Lower leg skin (tissue), 4 donors: ENCODE measurements at regions not wholly inside any gene's neighbourhood (a gene's known extent, or its start where the extent isn't known, plus 50 kb on each side); places are given as distances from the start of the nearest gene placed in this dataset.

ENCODE experiments used
- DNase-seq, 2 donors: peaks; one replicate each; pipeline ENCODE4 v3.0.0-alpha.2; 2019; ENCODE audit warnings: low spot score in 2 of 2
- H3K4me3 ChIP-seq: fragments of 200-600 bp; sonication (generic); 2 replicates; pipeline ENCODE4 v1.5.1; 2017; ENCODE audit warnings: mild to moderate bottlenecking, low read depth; ENCODE audit not compliant: poor library complexity, severe bottlenecking
- CTCF ChIP-seq, 3 donors: fragments of 450-650 bp; IDR thresholded peaks; one replicate each; pipeline ENCODE4 v1.5.1; 2016; ENCODE audit warnings: antibody characterized with exemption in 3 of 3, mild to moderate bottlenecking in 3 of 3, moderate library complexity in 2 of 3
- POLR2A ChIP-seq, 2 donors: fragments of 450-650 bp; IDR thresholded peaks; one replicate each; pipeline ENCODE4 v1.6.1; 2016 to 2017; ENCODE audit warnings: antibody characterized with exemption in 2 of 2, mild to moderate bottlenecking in 1 of 2, moderate library complexity in 1 of 2
- WGBS, 2 donors: methylation state at CpG; one replicate each; pipeline ENCODE4 v1.1.5; 2018; 5-methylcytosine and 5-hydroxymethylcytosine counted together
- intact Hi-C: fragments of 100-400 bp; cut with DNase I; formaldehyde crosslinking; loops from one replicate; pipeline ENCODE4 v1.15.0; 2023; ENCODE audit warnings: low total_unique reads

GRCh38 chr3:40911264-40911663 lies 288.0 kb upstream of the CTNNB1 start:
- intact Hi-C loops = no loop called here
- TF ChIP-seq CTCF (IDR thresholded peaks at IDR 0.05) (no peak), POLR2A (IDR thresholded peaks at IDR 0.05) (no peak)
- H3K4me3 ChIP-seq = no peak overlapping the region
- 93 to 94% methylated on average over 2 of the region's 2 CpGs for WGBS, 2 donors
- DNase-seq = no peak

GRCh38 chr3:40911928-40912327 lies 287.4 kb upstream of the CTNNB1 start:
- no peak overlapping the region for H3K4me3 ChIP-seq
- intact Hi-C loops = no loop called here
- no peak for DNase-seq
- 84 to 91% methylated on average over 1 of the region's 1 CpG for WGBS, 2 donors
- TF ChIP-seq POLR2A (IDR thresholded peaks at IDR 0.05) (no peak), CTCF (IDR thresholded peaks at IDR 0.05) (no peak)

GRCh38 chr3:40912461-40912860 lies 286.8 kb upstream of the CTNNB1 start:
- intact Hi-C loops = no loop called here
- no peak overlapping the region for H3K4me3 ChIP-seq
- 75 to 92% methylated on average over 4 of the region's 4 CpGs for WGBS, 2 donors
- no peak for DNase-seq
- TF ChIP-seq POLR2A (IDR thresholded peaks at IDR 0.05) = no peak
- no peak for TF ChIP-seq CTCF (IDR thresholded peaks at IDR 0.05)

DNA sequence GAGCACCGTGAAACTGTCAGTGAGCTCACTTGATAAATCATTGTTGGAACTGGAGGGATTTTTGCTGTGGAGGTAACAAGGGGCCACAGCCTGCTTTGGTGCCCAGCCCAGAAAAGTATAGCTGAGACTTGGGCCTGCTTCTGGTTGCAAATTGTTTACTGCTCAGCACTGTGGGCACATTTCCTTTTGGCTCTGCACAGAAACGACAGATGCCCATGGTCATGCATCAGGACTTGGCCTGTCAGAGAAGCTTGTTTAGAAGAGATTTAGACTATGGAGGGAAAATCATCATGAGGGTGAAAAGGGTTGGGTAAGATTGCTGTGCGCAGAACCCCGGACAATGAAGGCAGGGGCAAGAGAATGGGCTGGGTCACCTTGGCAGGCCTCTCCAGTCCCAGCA lies 286.1 kb upstream of the CTNNB1 start:
- TF ChIP-seq POLR2A (IDR thresholded peaks at IDR 0.05) (no peak), CTCF (IDR thresholded peaks at IDR 0.05) (no peak)
- DNase-seq = peak in 1 of 2 donors; percentile 50
- intact Hi-C loops = no loop called here
- 69 to 71% methylated on average over 4 of the region's 4 CpGs for WGBS, 2 donors
- no peak overlapping the region for H3K4me3 ChIP-seq

GRCh38 chr3:40913641-40914040 lies 285.7 kb upstream of the CTNNB1 start:
- DNase-seq = peak in 1 of 2 donors; percentile 48
- TF ChIP-seq CTCF (IDR thresholded peaks at IDR 0.05) (no peak), POLR2A (IDR thresholded peaks at IDR 0.05) (no peak)
- 79 to 81% methylated on average over 2 of the region's 2 CpGs for WGBS, 2 donors
- intact Hi-C loops = no loop called here
- H3K4me3 ChIP-seq = no peak overlapping the region

DNA sequence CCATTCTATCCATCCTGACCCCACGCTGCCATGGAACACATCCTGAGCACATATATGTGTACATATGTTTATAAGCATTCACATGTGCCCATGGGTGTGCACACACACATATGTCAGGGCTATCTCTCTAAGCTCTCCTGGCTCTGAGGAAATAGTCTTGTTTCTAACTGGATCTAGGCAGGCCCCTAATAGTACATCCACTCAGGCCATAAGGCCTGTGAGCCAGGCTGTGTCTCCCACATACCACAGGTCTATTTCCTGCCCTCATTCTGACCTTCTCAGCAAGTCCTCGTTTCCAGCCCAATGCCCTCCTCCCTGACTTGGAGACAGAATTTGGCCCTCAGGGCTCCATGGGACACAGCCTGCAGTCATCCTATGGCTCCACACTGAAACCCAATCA lies 284.8 kb upstream of the CTNNB1 start:
- H3K4me3 ChIP-seq = no peak overlapping the region
- peak in 1 of 2 donors; percentile 32 for DNase-seq
- intact Hi-C loops = no loop called here
- TF ChIP-seq POLR2A (IDR thresholded peaks at IDR 0.05) (no peak), CTCF (IDR thresholded peaks at IDR 0.05) (no peak)
- WGBS, 2 donors = 69 to 72% methylated on average over 2 of the region's 2 CpGs
